OCI-LY3 (cell line): ENCODE measurements at regions not wholly inside any gene's neighbourhood (a gene's known extent, or its start where the extent isn't known, plus 50 kb on each side); places are given as distances from the start of the nearest gene placed in this dataset.

Experiments used
- H2AFZ ChIP-seq: fragments of 200-600, 300-600 bp; shearing (Covaris generic); 2 replicates; pipeline ENCODE4 v1.6.0; 2014; ENCODE audit warnings: antibody characterized with exemption, low read depth, low read length
- H3K27ac ChIP-seq: fragments of 200-600, 300-600 bp; sonication (generic); 2 replicates; pipeline ENCODE4 v1.5.1; 2014; ENCODE audit warnings: mild to moderate bottlenecking, low read length, moderate library complexity, mixed read lengths
- H3K27me3 ChIP-seq: fragments of 200-600, 300-600 bp; sonication (generic); 2 replicates; pipeline ENCODE4 v1.6.1; 2014; ENCODE audit warnings: low read depth, low read length, mixed read lengths
- H3K36me3 ChIP-seq: fragments of 200-600, 300-600 bp; sonication (generic); replicated peaks from 2 replicates; pipeline ENCODE3; 2014; ENCODE audit warnings: low read depth, low read length, mixed read lengths
- H3K4me1 ChIP-seq: fragments of 300-600, 200-600 bp; sonication (generic); 2 replicates; pipeline ENCODE4 v1.6.1; 2014; ENCODE audit warnings: low read length, mixed read lengths
- H3K4me2 ChIP-seq: fragments of 200-600, 300-600 bp; sonication (generic); 2 replicates; pipeline ENCODE4 v1.6.1; 2014; ENCODE audit warnings: low read length, mixed read lengths
- H3K4me3 ChIP-seq: fragments of 300-600, 200-600 bp; sonication (generic); 2 replicates; pipeline ENCODE4 v1.5.1; 2014; ENCODE audit warnings: antibody characterized with exemption, mild to moderate bottlenecking, low read length, moderate library complexity
- H3K79me2 ChIP-seq: fragments of 300-600, 200-600 bp; shearing (Covaris generic); 2 replicates; pipeline ENCODE4 v1.6.1; 2014; ENCODE audit warnings: mild to moderate bottlenecking, low read length, mixed read lengths
- H3K9ac ChIP-seq: fragments of 300-600, 200-600 bp; shearing (Covaris generic); 2 replicates; pipeline ENCODE4 v1.6.0; 2014; ENCODE audit warnings: mild to moderate bottlenecking, low read length, moderate library complexity
- H3K9me3 ChIP-seq: fragments of 200-600, 300-600 bp; shearing (Covaris generic); 2 replicates; pipeline ENCODE4 v1.6.1; 2014; ENCODE audit warnings: low read length, mixed read lengths; ENCODE audit not compliant: insufficient read depth
- H4K20me1 ChIP-seq: fragments of 200-600, 300-600 bp; sonication (generic); 2 replicates; pipeline ENCODE4 v1.6.1; 2016; ENCODE audit warnings: low read length, mixed read lengths; ENCODE audit not compliant: insufficient read depth
- EZH2phosphoT487 ChIP-seq: fragments of 200-600 bp; shearing (Covaris generic); IDR thresholded peaks from 2 replicates; pipeline ENCODE4 v1.6.1; 2018; ENCODE audit warnings: antibody characterized with exemption, mixed run types, low read depth
- TF ChIP-seq, protein P1 (sequence below): fragments of 200-600, 300-600 bp; sonication (generic); IDR thresholded peaks from 2 replicates; pipeline ENCODE4 v1.5.1; 2014; ENCODE audit warnings: antibody characterized with exemption, low read length, low read depth

DNA sequence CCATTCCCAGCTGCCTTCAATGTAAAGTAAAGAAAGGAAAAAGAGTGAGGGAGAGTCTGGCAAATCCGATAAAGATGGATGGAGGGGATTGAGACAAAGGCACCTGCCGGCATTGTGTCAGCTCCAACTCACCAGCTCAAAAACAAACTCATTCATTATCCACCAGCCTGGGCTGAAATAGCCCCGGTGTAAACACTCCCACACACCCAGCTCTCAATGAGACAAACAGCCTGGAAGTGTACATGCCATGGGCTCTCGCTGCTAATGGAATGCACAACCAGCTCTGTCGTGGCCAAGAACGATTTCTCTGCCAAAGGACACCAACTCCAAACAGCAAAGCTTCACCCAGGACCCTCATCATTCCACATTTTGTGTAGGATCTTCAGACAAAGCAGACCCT, 89.3 kb upstream of the OPCML start:
- no peak for TF ChIP-seq EZH2phosphoT487
- TF ChIP-seq, protein P1, sequence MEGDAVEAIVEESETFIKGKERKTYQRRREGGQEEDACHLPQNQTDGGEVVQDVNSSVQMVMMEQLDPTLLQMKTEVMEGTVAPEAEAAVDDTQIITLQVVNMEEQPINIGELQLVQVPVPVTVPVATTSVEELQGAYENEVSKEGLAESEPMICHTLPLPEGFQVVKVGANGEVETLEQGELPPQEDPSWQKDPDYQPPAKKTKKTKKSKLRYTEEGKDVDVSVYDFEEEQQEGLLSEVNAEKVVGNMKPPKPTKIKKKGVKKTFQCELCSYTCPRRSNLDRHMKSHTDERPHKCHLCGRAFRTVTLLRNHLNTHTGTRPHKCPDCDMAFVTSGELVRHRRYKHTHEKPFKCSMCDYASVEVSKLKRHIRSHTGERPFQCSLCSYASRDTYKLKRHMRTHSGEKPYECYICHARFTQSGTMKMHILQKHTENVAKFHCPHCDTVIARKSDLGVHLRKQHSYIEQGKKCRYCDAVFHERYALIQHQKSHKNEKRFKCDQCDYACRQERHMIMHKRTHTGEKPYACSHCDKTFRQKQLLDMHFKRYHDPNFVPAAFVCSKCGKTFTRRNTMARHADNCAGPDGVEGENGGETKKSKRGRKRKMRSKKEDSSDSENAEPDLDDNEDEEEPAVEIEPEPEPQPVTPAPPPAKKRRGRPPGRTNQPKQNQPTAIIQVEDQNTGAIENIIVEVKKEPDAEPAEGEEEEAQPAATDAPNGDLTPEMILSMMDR = no peak
- Histone ChIP-seq H3K27ac (no peak overlapping the region), H4K20me1 (no peaks in the 10 kb centered on the region), H3K9ac (no peak overlapping the region), H3K4me1 (no peaks in the 10 kb centered on the region), H3K79me2 (no peaks in the 10 kb centered on the region), H3K9me3 (no peaks in the 10 kb centered on the region), H3K36me3 (no peaks in the 10 kb centered on the region), H3K27me3 (no peaks in the 10 kb centered on the region), H3K4me3 (no peak overlapping the region), H2AFZ (no peak overlapping the region), H3K4me2 (no peak overlapping the region)

DNA sequence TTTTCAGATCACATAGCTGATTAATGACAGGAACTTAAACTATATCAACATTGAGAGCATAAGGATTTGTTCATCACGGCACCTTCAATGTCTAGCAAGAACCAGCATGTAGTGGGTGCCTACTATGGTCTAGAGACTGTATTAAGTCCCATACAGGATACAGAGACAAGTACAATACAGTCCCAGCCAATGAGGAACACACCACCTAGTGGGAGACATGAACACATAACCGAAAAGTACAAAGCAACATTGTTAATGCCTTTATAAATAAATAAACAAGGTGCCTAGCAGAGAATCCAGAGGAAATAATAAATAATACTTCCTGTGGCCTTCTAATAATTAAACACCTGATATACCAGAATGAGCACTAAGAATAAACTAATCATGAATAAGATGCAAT, 87.7 kb upstream of the OPCML start:
- Histone ChIP-seq H3K27ac (no peak overlapping the region), H3K4me1 (no peaks in the 10 kb centered on the region), H3K9me3 (no peaks in the 10 kb centered on the region), H3K79me2 (no peaks in the 10 kb centered on the region), H3K27me3 (no peaks in the 10 kb centered on the region), H3K4me2 (no peak overlapping the region), H2AFZ (no peak overlapping the region), H4K20me1 (no peaks in the 10 kb centered on the region), H3K36me3 (no peaks in the 10 kb centered on the region), H3K9ac (no peak overlapping the region), H3K4me3 (no peak overlapping the region)
- TF ChIP-seq EZH2phosphoT487 = no peak
- TF ChIP-seq, protein P1 = peak; percentile 26; the same call in 1 of the 2 replicates

DNA sequence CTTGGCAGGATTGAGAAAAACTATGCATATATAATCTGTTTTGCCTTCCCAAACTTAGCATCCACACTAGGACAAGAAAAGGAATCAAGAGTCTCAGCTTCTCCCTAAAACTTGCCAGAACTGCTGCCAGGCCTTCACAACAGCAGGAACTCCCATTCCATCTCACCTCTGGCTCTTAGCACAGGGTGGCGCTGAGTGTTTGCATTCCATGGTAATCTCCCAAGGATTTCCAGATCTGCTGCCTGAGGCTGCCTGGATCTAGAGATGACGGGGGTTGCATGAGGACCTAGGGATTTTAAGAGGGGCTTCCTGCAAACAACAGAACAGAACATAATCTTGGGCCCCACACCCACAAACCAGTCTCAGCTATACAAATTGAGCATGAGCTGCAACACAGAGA, 87.1 kb upstream of the OPCML start:
- H3K27me3 ChIP-seq = no peaks in the 10 kb centered on the region
- no peak for TF ChIP-seq EZH2phosphoT487
- TF ChIP-seq, protein P1 = no peak
- no peaks in the 10 kb centered on the region for H3K79me2 ChIP-seq
- H3K27ac ChIP-seq = no peak overlapping the region
- H3K36me3 ChIP-seq = no peaks in the 10 kb centered on the region
- H4K20me1 ChIP-seq = no peaks in the 10 kb centered on the region
- no peak overlapping the region for H2AFZ ChIP-seq
- H3K4me1 ChIP-seq = no peaks in the 10 kb centered on the region
- H3K9me3 ChIP-seq = no peaks in the 10 kb centered on the region
- no peak overlapping the region for H3K9ac ChIP-seq
- no peak overlapping the region for H3K4me3 ChIP-seq
- no peak overlapping the region for H3K4me2 ChIP-seq

DNA sequence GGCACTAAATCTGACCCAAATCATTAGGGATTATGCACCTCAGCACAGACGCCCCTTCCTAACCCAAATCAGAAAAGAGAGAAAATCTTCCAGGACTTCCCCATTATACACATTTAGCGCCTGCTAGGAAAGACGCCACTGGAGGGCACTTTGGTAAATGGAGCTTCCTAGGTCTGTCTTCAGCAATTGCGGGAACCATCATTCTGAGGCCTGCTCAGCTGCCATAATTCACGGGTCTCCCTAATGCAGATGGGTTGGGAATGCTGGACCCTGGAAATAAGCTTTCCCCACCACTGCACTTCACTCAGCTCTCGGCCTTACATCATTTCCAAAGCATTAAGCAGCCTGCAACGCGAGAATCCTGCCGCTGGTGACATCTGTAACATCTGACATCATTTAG, 86.2 kb upstream of the OPCML start:
- no peak overlapping the region for H2AFZ ChIP-seq
- TF ChIP-seq EZH2phosphoT487 = no peak
- TF ChIP-seq, protein P1 = no peak
- no peaks in the 10 kb centered on the region for H4K20me1 ChIP-seq

More for the DNA sequence above, 86.2 kb upstream of the OPCML start:
- no peaks in the 10 kb centered on the region for H3K79me2 ChIP-seq
- H3K4me2 ChIP-seq = no peak overlapping the region
- no peaks in the 10 kb centered on the region for H3K27me3 ChIP-seq
- H3K9ac ChIP-seq = no peak overlapping the region
- H3K27ac ChIP-seq = no peak overlapping the region
- H3K4me3 ChIP-seq = no peak overlapping the region
- no peaks in the 10 kb centered on the region for H3K9me3 ChIP-seq
- H3K4me1 ChIP-seq = no peaks in the 10 kb centered on the region
- H3K36me3 ChIP-seq = no peaks in the 10 kb centered on the region
